SU-DHL-6 (cell line): ENCODE measurements at regions not wholly inside any gene's neighbourhood (a gene's known extent, or its start where the extent isn't known, plus 50 kb on each side); places are given as distances from the start of the nearest gene placed in this dataset.
"Not testable (repeated sequence)": the region's sequence is repeated elsewhere in the genome, so short reads cannot be mapped to it uniquely, and the experiment has no call there.

ENCODE experiments used
- H2AFZ ChIP-seq: fragments of 200-600 bp; sonication (generic); 2 replicates; pipeline ENCODE4 v1.6.1; 2014; ENCODE audit warnings: low read depth, mild to moderate bottlenecking, moderate library complexity, mixed read lengths, antibody characterized with exemption, low read length; ENCODE audit not compliant: severe bottlenecking
- H3F3A ChIP-seq: fragments of 200-600 bp; shearing (Covaris generic); 2 replicates; pipeline ENCODE4 v1.6.0; 2016; ENCODE audit warnings: antibody characterized with exemption, mild to moderate bottlenecking; ENCODE audit not compliant: insufficient read depth
- H3K27ac ChIP-seq: fragments of 200-600 bp; sonication (generic); 2 replicates; pipeline ENCODE4 v1.5.1; 2016; ENCODE audit warnings: low read depth, mild to moderate bottlenecking, low read length, moderate library complexity, mixed read lengths
- H3K27me3 ChIP-seq: fragments of 200-600 bp; sonication (generic), shearing (Covaris generic); 2 replicates; pipeline ENCODE4 v1.6.0; 2014; ENCODE audit warnings: mild to moderate bottlenecking, low read length
- H3K36me3 ChIP-seq: fragments of 200-600 bp; sonication (generic); 2 replicates; pipeline ENCODE4 v1.6.1; 2014; ENCODE audit warnings: mild to moderate bottlenecking, low read length, mixed read lengths
- H3K4me2 ChIP-seq: fragments of 300-600, 200-600 bp; shearing (Covaris generic), sonication (generic); 2 replicates; pipeline ENCODE4 v1.6.0; 2014; ENCODE audit warnings: low read length, low read depth, mild to moderate bottlenecking; ENCODE audit not compliant: poor library complexity, severe bottlenecking
- H3K4me3 ChIP-seq: fragments of 200-600 bp; sonication (generic); 2 replicates; pipeline ENCODE4 v1.5.1; 2014; ENCODE audit warnings: antibody characterized with exemption, low read length, mild to moderate bottlenecking, mixed read lengths; ENCODE audit not compliant: insufficient read depth, poor library complexity, severe bottlenecking
- H3K79me2 ChIP-seq: fragments of 200-600 bp; sonication (generic); 2 replicates; pipeline ENCODE4 v1.6.1; 2014; ENCODE audit warnings: mild to moderate bottlenecking, low read length, moderate library complexity; ENCODE audit not compliant: insufficient read depth
- H3K9ac ChIP-seq: fragments of 200-600 bp; sonication (generic); 2 replicates; pipeline ENCODE4 v1.7.0; 2014; ENCODE audit warnings: mild to moderate bottlenecking, low read length
- H3K9me2 ChIP-seq: fragments of 200-600 bp; sonication (generic); replicated peaks from 2 replicates; pipeline ENCODE4 v1.6.1; 2014; ENCODE audit warnings: low read length; ENCODE audit not compliant: insufficient read depth
- H3K9me3 ChIP-seq: fragments of 200-600 bp; sonication (generic); 2 replicates; pipeline ENCODE4 v1.6.1; 2014; ENCODE audit warnings: low read length, mixed read lengths; ENCODE audit not compliant: insufficient read depth
- H4K20me1 ChIP-seq: fragments of 200-600 bp; sonication (generic); 2 replicates; pipeline ENCODE4 v1.6.1; 2014; ENCODE audit warnings: low read depth, mild to moderate bottlenecking, antibody characterized with exemption, low read length, moderate library complexity, mixed read lengths
- EZH2phosphoT487 ChIP-seq: fragments of 200-600 bp; sonication (generic), shearing (Covaris generic); conservative IDR thresholded peaks from 2 replicates; pipeline ENCODE4 v1.6.1; 2018; ENCODE audit warnings: mild to moderate bottlenecking, antibody characterized with exemption, low read length, moderate library complexity, mixed read lengths
- TF ChIP-seq, protein P1 (sequence below): fragments of 200-600 bp; sonication (generic); IDR thresholded peaks from one replicate; pipeline ENCODE4 v1.5.1; 2017; ENCODE audit warnings: antibody characterized with exemption, mild to moderate bottlenecking, low read length, moderate library complexity; ENCODE audit not compliant: insufficient read depth, poor library complexity, severe bottlenecking

DNA sequence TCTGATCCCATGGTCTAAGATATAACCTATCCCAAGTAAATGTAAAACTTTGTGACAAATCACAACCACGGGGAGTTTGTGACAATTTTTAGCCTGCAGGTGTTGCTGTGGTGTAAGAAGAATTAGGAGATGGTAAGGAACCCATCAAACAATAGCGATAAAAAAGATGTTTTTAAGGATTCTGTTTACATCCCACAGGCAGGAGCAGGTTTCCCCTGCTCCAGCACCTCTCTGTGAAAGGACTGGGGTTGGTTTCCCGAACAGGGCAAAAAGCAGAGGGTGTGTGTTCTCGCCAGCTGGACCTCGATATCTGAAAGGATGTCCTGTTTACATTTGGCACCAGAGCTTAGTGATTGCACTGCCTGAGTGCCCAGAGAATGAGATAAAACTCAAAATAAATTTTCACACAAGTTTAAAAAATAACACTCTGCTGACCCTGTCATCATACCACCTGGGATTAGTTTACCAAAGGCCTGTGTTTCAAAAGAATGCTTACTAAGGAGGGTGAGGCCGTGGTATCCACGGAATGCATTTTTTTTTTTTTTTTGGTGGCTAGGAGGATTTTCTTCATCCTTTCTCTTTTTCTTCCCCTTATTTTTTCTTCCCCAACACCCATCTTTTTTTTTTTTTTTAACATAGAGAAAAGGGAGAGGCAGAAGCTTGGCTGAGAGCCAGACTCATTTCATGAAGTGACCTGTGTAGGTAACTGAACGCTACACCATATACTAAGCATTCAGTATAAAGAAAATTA is 151.8 kb upstream of the DPH6 start:
- H3K4me2 ChIP-seq: no peak overlapping the region
- no peak overlapping the region for H2AFZ ChIP-seq
- H3K4me3 ChIP-seq: no peak overlapping the region
- H3K9me2 ChIP-seq: no peaks in the 10 kb centered on the region
- H3F3A ChIP-seq: no peaks in the 10 kb centered on the region
- H4K20me1 ChIP-seq: no peaks in the 10 kb centered on the region
- H3K36me3 ChIP-seq: no peaks in the 10 kb centered on the region
- no peaks in the 10 kb centered on the region for H3K9me3 ChIP-seq
- no peak for TF ChIP-seq EZH2phosphoT487
- TF ChIP-seq, protein P1, sequence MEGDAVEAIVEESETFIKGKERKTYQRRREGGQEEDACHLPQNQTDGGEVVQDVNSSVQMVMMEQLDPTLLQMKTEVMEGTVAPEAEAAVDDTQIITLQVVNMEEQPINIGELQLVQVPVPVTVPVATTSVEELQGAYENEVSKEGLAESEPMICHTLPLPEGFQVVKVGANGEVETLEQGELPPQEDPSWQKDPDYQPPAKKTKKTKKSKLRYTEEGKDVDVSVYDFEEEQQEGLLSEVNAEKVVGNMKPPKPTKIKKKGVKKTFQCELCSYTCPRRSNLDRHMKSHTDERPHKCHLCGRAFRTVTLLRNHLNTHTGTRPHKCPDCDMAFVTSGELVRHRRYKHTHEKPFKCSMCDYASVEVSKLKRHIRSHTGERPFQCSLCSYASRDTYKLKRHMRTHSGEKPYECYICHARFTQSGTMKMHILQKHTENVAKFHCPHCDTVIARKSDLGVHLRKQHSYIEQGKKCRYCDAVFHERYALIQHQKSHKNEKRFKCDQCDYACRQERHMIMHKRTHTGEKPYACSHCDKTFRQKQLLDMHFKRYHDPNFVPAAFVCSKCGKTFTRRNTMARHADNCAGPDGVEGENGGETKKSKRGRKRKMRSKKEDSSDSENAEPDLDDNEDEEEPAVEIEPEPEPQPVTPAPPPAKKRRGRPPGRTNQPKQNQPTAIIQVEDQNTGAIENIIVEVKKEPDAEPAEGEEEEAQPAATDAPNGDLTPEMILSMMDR: no peak
- H3K9ac ChIP-seq: no peak overlapping the region
- H3K79me2 ChIP-seq: no peaks in the 10 kb centered on the region
- H3K27me3 ChIP-seq: no peaks in the 10 kb centered on the region
- no peak overlapping the region for H3K27ac ChIP-seq

DNA sequence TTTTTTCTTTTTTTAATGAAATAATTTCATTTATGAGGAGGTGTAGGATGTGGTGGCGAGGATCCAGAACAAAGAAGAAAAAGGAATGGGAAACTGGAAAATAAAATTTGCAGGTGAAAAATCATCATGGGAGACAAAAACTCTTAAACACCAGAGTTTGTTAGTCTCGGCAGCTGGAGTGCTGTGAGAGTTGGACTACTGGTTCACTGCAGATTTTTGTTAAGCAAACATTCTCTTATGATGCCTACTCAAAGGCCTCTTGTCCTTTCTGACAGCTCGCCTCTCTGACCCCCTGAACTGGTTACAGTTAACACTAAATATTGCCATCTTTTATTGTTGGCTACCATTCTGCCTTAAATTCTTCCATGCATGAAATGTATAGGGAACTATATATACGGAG is 152.4 kb upstream of the DPH6 start:
- H3K9ac ChIP-seq: no peak overlapping the region
- H3K4me2 ChIP-seq: no peak overlapping the region
- H3K36me3 ChIP-seq: no peaks in the 10 kb centered on the region
- H3F3A ChIP-seq: no peaks in the 10 kb centered on the region
- H2AFZ ChIP-seq: no peak overlapping the region
- H3K27ac ChIP-seq: no peak overlapping the region
- H3K9me3 ChIP-seq: no peaks in the 10 kb centered on the region
- no peaks in the 10 kb centered on the region for H3K79me2 ChIP-seq
- TF ChIP-seq EZH2phosphoT487: no peak
- TF ChIP-seq, protein P1: no peak
- no peaks in the 10 kb centered on the region for H3K9me2 ChIP-seq
- H4K20me1 ChIP-seq: no peaks in the 10 kb centered on the region
- no peak overlapping the region for H3K4me3 ChIP-seq
- no peaks in the 10 kb centered on the region for H3K27me3 ChIP-seq

DNA sequence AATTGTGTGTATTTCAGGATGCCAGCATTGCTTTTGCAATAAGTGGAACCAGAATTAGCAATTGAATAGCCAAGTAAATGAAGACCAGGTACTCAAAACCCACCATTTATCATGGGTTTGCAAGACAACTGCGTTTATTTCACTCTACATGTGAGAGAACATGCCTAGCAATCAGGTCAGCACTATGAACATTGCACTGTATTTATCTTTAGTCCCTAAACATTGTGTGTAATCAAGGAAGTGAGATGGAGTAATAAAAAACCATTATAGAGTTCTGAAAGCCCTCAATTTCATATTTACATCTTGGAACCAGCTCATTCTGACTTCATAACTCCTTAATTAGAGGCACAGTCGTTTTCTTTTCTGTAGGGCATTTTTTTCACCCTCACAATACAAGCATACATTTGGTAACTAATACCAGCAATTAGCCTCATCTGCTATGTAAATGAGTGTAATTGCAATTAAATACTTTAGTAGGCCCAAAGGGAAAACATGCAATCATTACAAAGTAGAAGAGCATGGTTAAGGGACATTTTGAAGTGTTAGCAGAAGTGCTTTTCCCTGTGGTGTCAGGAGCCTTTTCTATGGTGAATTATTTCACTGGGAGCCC is 153.1 kb upstream of the DPH6 start:
- Histone ChIP-seq H3K4me3 (no peak overlapping the region), H4K20me1 (no peaks in the 10 kb centered on the region), H3K9ac (no peak overlapping the region), H3K27me3 (no peaks in the 10 kb centered on the region), H3K9me2 (no peaks in the 10 kb centered on the region), H3K9me3 (no peaks in the 10 kb centered on the region), H3K79me2 (no peaks in the 10 kb centered on the region), H3F3A (no peaks in the 10 kb centered on the region), H2AFZ (no peak overlapping the region), H3K27ac (no peak overlapping the region), H3K36me3 (no peaks in the 10 kb centered on the region), H3K4me2 (no peak overlapping the region)
- TF ChIP-seq EZH2phosphoT487: no peak
- TF ChIP-seq, protein P1: no peak

DNA sequence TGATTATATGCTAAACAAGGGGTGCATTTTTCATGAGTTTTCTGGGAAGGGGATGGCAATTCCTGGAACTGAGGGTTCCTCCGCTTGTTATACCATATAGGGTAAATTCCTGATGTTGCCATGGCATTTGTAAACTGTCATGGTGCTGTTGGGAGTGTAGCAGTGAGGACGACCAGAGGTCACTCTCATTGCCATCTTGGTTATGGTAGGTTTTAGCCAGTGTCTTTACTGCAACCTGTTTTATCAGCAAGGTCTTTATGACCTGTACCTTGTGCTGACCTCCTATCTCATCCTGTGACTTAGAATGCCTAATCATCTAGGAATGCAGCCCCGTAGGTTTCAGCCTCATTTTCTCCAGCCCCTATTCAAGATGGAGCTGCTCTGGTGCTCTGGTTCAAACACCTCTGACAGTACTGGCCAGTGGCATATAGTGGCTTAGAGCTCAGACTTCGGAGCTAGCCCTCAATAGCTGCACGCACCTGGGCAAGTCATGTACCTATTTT is 154.2 kb upstream of the DPH6 start:
- not testable (repeated sequence) for H3K36me3 ChIP-seq, H3K27ac ChIP-seq, H3K79me2 ChIP-seq, H3K9me2 ChIP-seq, H3K27me3 ChIP-seq, H3K9ac ChIP-seq, H4K20me1 ChIP-seq, H2AFZ ChIP-seq, H3F3A ChIP-seq, H3K4me3 ChIP-seq, H3K9me3 ChIP-seq, H3K4me2 ChIP-seq
